Suppressor macrophage (primary cell): ENCODE measurements at regions not wholly inside any gene's neighbourhood (a gene's known extent, or its start where the extent isn't known, plus 50 kb on each side); places are given as distances from the start of the nearest gene placed in this dataset.
"Not testable (repeated sequence)": the region's sequence is repeated elsewhere in the genome, so short reads cannot be mapped to it uniquely, and the experiment has no call there.

ENCODE experiments used
- DNase-seq, 4 experiments: peaks; one replicate each; pipeline ENCODE4 v3.0.0-alpha.2; 2020 to 2022

DNA sequence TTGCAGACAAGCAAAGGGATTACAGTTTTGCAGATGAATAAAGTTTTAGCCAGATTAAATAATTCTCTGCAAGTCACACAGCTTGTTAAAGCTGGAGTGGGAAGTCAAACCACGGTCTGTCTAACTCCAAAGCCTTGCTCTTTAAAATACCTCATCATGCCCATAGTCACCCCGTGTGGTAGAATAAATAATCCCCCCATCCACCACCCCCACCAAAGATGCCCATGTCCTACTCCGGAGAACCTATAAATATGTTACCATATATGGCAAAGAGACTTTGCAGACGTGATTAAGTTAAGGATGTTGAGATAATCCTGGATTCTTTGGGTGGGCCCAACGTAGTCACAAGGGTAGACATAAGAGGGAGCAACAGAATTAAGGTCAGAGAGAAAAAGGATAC is 118.7 kb downstream of the BEND2 start:
- no peak for DNase-seq

DNA sequence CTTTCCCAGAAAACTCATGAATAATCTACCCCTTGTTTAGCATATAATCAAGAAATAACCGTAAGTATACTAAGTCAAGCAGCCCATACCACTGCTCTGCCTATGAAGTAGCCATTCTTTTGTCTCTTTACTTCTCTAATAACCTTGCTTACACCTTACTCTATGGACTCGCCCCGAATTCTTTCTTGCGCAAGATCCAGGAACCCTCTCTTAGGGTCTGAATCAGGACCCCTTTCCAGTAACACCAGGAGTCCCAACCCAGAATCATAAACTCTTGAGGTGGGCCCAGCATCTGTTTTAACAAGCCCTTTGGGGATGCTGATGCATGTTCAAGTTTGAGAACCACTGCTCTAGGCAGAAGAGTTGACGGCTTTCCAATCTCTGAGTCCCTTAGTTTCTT is 119.6 kb downstream of the BEND2 start:
- DNase-seq, result no peak

DNA sequence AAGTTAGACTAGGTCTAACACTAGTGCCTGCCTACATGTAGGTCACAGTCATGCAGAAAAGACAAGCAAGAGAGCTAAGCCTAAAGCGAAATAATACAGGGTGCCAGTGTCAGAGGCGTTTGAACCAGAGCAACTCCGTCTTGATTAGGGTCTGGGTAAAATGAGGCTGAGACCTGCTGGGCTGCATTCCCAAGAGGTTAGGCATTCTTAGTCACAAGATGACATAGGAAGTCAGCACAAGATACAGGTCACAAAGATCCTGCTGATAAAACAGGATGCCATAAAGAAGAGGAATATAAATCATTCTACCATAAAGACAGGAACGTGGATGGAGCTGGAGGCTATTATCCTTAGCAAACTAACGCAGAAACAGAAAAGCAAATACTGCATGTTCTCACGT is 120.9 kb downstream of the BEND2 start:
- no peak for DNase-seq

DNA sequence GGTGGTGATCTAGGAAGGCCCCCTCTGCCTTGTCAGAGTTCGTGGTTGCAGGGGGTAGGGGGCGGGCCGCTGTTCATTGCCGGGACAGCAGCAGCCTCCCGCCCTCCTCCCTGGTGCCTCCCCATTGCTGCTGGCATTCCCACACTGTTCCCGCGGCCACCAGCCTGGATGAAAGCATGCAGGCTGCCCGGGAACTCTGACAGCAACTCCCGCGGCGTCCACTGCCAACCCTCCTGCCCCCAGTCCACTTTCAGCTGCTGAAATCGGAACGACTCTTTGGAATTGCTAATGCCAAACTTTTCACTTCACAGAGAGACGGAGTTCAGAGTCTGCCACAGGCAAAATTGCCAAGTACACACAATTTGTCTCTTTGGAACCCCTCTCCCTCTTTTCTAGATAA is 121.9 kb downstream of the BEND2 start:
- no peak for DNase-seq

DNA sequence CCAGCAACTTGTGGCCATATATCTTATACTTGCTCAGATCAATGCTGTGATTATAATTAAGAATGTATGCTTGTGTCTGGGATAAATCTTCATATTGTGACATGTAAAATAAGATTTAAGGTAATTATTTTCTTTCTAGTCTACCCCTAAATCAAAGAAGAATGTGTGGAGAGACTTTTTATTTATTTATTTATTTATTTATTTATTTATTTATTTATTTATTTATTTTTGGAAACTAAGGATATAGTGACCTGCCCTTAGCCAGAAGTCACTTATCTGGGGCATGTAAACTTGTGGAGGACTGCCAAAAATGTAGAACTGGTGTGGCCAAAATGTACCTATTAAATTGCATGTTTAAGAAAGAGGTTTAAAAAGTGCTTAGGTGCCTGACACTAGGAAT is 144.3 kb downstream of the BEND2 start:
- no peak for DNase-seq

DNA sequence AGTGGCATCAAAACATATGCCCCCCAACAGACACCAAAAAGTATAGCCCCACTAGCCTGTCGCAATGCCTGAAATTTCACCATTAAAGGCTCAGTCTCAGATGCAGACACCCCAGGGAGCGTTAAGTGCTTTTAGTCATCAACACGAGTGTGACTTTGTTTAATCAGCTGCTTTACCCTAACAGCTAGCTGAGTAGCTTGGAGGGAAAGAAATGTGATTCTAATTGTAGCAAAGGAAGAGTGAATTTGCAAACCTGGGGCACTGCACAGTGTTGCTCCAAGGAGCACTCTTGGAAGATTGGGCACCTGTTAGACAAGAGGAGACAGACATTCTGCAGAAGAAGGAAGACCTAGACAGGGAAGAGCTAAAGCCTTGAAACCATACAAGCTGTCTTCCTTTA is 145.1 kb downstream of the BEND2 start:
- no peak for DNase-seq

DNA sequence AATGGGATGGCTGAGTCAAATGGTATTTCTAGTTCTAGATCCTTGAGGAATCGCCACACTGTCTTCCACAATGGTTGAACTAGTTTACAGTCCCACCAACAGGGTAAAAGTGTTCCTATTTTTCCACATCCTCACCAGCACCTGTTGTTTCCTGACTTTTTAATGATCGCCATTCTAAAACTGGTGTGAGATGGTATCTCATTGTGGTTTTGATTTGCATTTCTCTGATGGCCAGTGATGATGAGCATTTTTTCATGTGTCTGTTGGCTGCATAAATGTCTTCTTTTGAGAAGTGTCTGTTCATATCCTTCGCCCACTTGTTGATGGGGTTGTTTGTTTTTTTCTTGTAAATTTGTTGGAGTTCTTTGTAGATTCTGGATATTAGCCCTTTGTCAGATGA is 152.6 kb downstream of the BEND2 start:
- DNase-seq, result not testable (repeated sequence)

DNA sequence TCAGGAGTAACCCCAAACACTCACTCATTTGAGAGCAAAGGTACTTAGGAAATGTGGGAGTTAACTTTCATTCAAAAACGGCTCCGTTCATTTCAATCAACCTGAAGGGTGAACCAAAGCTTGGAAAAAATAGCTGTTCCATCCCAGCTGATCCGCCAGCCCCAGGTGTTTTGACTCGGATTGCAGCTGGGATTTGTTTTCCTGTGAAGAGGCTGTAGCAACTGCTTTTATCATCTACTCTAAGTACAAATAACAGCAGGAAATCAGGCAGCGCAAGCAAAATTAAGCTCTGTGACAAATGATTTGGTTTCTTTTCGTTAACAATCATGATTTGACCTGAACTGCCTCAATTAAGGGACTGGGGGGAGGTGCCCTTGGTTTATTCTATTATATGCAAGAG is 154.7 kb downstream of the BEND2 start:
- no peak for DNase-seq

DNA sequence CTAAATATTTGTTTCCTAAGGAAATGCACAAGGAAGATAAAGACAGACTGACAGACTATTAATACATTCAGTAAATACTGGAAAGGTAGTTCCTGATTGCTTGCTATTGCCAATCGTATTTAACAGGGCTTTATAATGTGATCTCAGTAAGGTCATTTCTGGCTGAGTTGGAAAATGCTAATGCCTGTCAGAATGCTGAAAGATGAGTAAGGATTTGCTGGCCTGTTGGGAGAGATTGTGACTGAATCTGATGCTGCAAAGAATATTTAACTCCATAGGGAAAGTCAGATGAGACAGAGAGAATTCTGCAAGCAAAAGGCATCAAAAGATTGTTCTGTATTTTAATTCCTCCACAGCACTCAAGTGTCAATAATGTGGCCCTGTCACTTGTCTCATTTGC is 169.0 kb downstream of the BEND2 start:
- no peak for DNase-seq

DNA sequence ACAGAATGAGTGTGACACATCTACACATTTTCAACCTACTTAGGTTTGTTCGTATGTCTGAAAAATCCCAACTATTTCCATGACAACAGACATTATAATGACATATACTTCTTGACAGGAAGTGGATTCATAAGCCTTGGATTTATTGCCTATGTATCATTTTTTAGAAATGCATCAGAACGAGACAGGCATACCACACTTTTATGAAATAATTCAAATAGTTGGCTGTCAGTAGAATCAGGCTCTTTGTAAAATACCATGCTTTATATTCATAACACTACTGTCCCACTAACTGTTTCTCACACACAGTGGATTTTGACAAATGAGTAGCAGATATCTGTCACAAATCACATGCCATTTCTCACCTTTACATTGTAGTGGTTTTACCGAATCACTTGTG is 173.2 kb downstream of the BEND2 start:
- no peak for DNase-seq

DNA sequence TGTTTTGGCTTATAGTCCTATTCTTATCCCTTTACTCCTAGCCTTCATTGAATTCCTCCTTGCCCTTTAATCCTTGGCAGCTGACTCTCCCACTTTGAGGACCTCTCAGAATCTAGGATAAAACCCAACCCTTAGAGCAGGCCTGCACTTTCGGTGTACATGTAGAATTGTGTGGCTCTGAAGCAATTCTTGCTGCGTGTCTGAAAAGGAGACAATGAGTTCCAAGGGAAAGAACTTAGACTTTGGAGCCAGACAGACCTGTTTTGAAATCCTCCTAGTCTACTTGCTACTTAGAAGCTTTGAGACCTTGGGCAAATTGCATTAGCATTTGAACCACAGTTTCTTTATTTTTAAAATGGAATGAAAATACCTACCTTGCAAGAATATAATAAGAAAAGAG is 175.2 kb downstream of the BEND2 start:
- DNase-seq, result no peak

DNA sequence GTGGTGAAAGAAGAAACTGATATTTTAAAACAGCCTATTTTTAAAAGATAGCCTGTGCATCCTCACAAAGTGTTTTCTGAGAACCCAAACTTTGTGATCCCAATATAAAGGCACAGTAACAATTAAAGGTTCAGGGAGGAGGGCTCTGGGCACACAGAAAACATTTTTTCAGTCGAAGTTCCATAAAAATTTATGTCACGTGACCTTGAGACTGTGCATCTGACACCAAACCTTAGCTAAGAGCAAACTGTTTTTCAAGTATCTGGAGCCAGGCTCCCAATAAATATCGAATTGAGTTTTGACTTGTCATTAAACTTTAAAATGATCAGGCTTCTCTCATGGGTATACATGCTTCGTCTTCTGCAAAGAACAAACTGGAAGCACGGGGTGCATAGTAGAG is 177.9 kb downstream of the BEND2 start:
- no peak for DNase-seq

DNA sequence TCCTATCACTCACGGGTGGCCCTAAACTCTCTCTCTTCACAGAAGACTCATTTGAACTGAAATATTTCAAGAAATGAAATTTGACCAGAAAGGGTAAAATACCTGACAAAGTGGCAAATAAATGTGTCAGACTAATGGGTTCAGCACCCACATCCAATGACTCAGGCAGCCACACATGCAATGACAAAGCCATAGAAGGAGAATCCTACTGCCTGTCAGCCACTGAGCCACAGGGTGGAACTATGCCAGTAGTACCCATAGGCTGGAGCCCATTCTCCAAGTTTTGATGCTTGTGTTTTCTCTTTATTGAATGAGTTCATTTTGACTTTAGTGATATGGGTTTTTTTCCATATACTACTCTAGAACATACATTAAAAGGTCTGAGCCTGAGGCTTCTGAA is 179.0 kb downstream of the BEND2 start:
- no peak for DNase-seq

DNA sequence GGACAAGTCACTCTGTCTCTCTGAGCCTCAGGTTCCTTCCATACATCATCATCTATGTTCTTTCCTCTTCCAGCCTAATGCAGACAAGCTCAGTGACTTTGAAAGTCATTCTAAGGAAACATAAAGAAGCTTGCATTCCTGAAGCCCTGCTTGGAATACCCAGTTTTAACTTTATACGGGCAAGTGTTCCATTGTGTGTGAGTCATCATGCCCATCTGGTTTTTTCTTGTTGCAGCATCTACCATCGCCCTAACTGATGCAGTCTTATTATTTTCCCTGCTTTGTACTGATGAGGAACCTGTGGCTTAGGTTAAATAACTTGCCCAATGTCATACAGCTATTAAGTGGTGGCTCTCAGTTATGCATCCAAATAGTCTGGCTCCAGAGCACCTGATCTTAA is 177.9 kb upstream of the RAI2 start:
- no peak for DNase-seq

DNA sequence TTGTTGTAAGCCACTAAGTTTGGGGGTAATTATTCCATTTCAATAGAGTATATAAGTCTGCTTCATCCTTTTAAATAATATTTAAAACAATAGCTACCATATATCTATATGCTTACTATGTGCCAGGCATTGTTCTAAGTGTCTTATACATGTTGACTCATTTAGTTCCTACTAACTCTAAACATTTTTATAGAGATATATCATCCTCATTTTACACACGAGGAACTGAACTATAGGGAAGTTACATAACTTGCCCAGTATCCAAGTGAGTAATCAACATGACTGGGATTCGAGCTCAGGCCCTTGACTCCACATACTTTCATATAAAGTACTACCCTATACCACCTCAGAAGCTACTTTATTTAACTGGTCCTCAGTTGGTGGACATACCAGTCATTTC is 175.3 kb upstream of the RAI2 start:
- DNase-seq, result peak; percentile 0 to 5 (median 2)

DNA sequence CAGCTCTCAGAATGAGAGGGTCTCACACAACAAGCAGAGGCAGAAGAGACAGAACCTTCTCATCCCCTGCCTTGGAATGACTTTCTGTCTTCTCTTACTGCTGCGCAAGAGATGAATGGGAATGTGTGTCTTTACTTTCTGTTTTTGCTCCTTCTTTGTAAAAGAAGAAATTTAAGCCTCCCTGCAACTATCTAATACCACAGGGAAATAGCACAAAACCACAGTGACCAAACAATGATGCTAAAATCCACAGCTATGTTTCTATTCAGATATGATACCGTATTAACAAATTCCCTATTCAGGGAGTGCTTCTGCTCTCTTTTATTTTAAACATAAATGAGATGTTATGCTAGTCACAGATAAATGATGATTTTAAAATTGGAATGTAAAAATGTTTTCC is 173.8 kb upstream of the RAI2 start:
- DNase-seq, result no peak

DNA sequence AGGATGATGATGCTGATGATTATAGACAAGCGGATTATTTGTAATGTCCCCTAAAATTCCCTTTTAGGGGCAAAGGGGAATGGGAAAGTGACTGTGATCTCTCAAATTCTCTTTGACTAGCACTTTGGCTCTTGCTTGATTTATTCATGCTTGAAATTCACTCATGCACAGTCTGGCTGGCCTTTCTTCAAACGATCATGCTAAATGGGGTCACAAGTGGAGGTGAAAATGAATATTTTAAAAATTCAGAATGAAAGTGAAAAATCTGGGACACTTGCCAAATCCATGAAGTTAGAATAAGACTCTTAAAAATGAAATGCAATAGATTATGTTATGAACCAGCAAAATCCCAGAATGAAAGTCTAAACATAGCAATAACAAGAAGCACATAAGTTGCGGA is 173.4 kb upstream of the RAI2 start:
- no peak for DNase-seq

DNA sequence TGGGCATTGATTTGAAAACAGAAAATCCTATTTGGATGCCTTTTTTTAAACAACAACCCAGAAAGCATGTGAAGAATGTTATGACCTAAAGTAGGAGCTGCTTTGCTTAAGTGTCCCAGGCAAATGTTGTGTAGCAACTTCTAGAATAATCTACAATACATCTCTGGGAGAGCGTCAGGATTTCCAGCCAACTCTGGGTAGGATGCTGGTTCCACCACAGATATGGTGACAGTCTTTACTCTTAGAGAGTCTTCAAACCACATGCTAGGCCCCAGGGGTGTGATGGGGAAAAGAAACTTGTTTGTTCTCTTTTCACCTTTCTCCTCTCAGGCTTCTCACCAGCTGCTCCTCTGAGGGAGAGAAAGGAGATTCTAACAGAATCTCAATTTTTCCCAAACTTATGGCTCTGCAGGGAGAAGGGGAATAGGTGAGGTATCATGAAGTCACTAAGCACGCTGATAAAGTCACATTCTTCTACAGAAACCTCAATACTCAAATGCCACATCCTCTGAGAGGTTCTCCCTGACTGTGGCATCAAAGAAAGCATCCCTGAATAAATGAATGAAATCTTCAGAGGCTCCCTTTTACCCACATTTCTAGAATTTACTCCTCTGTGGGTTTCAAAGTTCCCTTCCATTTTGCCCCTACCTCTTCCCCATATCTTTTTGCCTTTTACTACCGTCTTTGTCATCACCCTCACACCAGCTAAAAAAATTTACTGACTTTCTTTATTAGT is 171.6 kb upstream of the RAI2 start:
- DNase-seq, result no peak

DNA sequence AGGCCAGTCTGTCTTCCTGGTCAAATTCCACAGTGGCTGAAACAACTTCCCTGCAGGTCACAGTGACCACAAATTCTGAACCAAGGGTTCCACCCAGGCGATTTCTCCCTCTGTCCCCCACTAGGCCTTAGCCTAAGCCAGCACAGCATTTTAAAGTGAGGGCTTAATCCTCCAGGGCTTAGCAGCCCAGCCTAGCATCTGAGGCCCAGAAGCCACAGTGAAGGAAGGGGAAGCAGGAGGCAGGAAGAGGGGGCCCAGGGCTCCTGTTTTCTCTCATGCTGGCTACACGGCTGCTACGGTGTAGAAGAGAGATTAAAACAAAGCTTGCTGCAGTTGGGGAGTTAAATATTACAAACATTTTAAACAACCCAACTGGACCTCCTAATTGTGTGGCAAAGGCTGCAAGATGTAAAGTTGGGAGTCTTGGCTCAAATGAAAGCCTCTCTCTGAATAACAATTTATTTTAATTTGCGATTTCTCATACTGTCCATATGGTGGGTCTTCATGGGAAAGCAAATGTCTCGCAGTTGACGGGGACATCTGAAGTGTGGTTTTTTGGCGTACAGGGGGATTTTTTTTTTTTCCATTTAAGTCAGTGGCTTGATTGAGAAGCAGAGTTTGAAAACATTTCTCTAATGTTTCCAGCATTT is 170.8 kb upstream of the RAI2 start:
- no peak for DNase-seq

DNA sequence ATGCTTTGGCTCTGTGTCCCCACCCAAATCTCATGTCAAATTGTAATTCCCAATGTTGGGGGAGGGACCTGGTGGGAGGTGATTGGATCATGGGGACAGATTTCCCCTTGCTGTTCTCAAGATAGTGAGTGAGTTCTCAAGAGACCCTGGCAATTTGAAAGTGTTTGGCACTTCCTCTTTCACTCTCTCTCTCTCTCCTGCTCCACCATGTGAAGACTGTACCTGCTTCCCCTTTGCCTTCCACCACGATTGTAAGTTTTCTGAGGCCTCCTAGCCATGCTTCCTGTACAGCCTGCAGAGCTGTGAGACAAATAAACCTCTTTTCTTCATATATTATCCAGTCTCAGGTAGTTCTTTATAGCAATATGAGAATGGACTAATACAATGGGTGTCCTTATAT is 169.6 kb upstream of the RAI2 start:
- DNase-seq, result not testable (repeated sequence)

DNA sequence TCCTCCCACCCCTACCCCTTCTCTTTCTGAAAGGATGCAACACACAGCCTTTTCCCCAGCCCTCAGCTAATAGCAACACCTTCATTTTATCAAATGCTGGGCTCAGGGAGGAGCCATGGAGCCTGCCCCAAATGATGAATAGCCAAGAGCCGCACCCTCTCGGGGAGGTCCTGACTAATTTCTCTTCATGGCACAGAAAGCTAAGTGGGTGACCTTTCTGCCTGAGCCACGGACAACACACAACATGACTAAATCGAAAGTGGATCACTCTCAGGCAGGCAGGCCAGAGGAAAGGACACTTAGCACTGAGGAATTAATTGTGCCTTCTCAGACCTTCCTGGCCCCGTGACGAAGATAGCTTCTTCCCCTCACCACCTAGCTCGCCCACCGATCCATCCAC is 165.1 kb upstream of the RAI2 start:
- DNase-seq, result no peak

DNA sequence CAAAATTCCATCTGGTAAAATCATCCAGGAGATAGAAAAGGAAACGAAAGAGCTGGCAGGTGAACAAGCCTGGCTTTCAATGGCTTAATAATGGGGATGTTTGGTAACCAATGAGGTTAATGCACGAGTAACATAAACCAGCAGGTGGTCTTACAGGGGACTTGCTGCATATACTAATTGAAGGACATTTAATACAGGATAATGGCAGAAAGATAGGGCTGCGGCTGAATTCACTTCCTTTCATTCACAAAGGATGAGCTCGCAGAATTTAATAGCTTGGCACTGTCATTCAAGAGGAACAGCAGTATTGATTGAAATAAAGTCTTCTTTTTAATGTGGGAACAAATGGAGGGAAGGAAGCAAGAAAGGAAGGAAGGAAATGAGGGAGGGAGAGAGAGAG is 156.3 kb upstream of the RAI2 start:
- DNase-seq, result no peak

DNA sequence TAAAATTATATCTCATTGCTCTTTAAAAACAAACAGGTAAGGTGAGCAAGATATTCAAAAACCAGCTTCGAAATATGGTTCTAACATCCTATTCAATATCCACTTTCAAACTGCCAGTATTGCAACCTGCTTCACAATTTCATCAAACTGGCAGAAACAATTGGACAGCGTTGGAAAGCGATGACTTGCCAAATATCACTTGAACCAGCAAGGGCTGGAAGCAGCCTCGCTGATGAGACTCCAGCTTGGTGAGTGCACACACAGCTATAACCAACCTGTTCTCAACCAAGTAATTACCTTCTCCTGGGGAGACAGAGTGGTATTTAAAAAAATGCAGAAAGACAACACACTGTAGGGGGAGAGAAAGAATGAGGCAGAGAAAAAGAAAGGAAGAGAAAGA is 155.8 kb upstream of the RAI2 start:
- DNase-seq, result no peak

DNA sequence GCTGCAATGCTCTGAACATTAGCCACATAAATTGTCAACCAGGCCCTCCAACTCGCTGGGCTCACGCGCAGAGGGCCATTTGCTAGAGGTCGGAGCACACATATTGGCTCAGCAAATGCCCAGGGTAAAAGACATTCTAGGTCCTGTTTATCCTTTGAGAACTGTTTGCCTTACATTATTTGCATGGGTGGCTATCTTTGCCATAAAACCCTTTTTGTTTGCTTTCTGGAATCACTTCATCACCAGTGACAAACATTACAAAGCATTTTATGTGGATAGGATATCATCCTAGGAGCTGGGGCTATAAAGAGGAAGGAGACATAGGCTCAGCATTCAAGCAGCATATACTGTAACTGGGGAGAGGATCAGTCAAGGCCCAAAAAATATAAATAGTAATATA is 149.2 kb upstream of the RAI2 start:
- no peak for DNase-seq

DNA sequence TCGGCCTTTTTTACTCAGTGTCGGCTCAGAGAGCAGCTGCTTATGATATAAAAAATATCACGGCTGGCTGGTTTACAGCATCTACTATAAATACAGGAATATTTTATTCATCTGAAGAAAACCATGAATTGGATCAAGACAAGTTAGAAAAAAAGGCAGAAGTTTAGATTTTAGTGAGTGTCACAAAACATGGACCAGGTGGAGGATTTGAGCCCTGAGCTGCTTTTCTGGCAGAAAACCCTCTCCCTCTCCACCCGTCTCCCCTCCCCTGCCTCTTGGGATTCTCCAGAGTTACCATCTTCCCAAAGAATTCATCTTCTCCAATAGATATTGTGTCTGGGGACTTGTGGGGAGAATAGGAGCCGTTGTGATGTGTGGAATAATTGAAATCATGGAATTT is 142.8 kb upstream of the RAI2 start:
- DNase-seq, result no peak
